Tibial nerve (tissue), 4 donors: ENCODE measurements at regions not wholly inside any gene's neighbourhood (a gene's known extent, or its start where the extent isn't known, plus 50 kb on each side); places are given as distances from the start of the nearest gene placed in this dataset.

Experiments
- DNase-seq, 2 donors: peaks; one replicate each; pipeline ENCODE4 v3.0.0-alpha.2; 2019; ENCODE audit warnings: low spot score in 2 of 2
- H3K27ac ChIP-seq, 4 donors: fragments of 200-600 bp; sonication (generic) in 3 of 4; one replicate each; pipeline ENCODE4 v1.5.1; 2017 to 2019; ENCODE audit warnings: mild to moderate bottlenecking in 1 of 4
- H3K27me3 ChIP-seq, 2 donors: fragments of 200-600 bp; sonication (generic) in 1 of 2; one replicate each; pipeline versions ENCODE4 v1.5.1 to v1.6.0; 2017 to 2019
- H3K36me3 ChIP-seq, 3 donors: fragments of 200-600 bp; sonication (generic); one replicate each; pipeline ENCODE4 v1.5.1; 2018 to 2019
- H3K4me1 ChIP-seq, 4 donors: fragments of 200-600 bp; sonication (generic) in 3 of 4; one replicate each; pipeline ENCODE4 v1.5.1; 2017 to 2019
- H3K4me3 ChIP-seq, 4 donors: fragments of 200-600 bp; sonication (generic) in 3 of 4; one replicate each; pipeline ENCODE4 v1.5.1; 2017 to 2019; ENCODE audit warnings: mild to moderate bottlenecking in 1 of 4, moderate library complexity in 1 of 4
- H3K9me3 ChIP-seq, 4 donors: fragments of 200-600 bp; sonication (generic) in 3 of 4; one replicate each; pipeline ENCODE4 v1.5.1; 2017 to 2019
- CTCF ChIP-seq, 5 experiments: fragments of 200-600 bp in 3 of 5; fragments of 450-650 bp in 2 of 5; sonication (generic) in 3 of 5; IDR thresholded peaks; one replicate each; pipeline ENCODE4 v1.5.1; 2016 to 2019; ENCODE audit warnings: antibody characterized with exemption in 5 of 5, mild to moderate bottlenecking in 3 of 5, moderate library complexity in 2 of 5
- EP300 ChIP-seq, 2 donors: sonication (generic); formaldehyde crosslinking; IDR thresholded peaks; one replicate each; pipeline ENCODE4 v1.6.1; 2017; ENCODE audit warnings: antibody characterized with exemption in 2 of 2, mild to moderate bottlenecking in 1 of 2
- POLR2A ChIP-seq, 2 donors: fragments of 450-650 bp; IDR thresholded peaks; one replicate each; pipeline ENCODE4 v1.6.1; 2017; ENCODE audit warnings: antibody characterized with exemption in 2 of 2, mild to moderate bottlenecking in 2 of 2, moderate library complexity in 2 of 2
- WGBS, 2 donors: methylation state at CpG; one replicate each; pipeline ENCODE4 v1.1.5; 2018; 5-methylcytosine and 5-hydroxymethylcytosine counted together

GRCh38 chr13:82615043-82615442 lies 1267.2 kb downstream of the SLITRK1 start:
- H3K27me3 ChIP-seq, result no peaks in the 10 kb centered on the region
- 55 to 61% methylated on average over 1 of the region's 1 CpG for WGBS, 2 donors
- H3K27ac ChIP-seq, result no peak overlapping the region
- H3K4me3 ChIP-seq, result no peak overlapping the region
- H3K36me3 ChIP-seq, result no peaks in the 10 kb centered on the region
- TF ChIP-seq CTCF (IDR thresholded peaks at IDR 0.05) (no peak), EP300 (IDR thresholded peaks at IDR 0.05) (no peak), POLR2A (IDR thresholded peaks at IDR 0.05) (no peak)
- no peak for DNase-seq
- no peaks in the 10 kb centered on the region for H3K9me3 ChIP-seq
- H3K4me1 ChIP-seq, result no peaks in the 10 kb centered on the region

GRCh38 chr13:82614086-82614485 lies 1268.2 kb downstream of the SLITRK1 start:
- Histone ChIP-seq H3K27ac (no peak overlapping the region), H3K9me3 (no peaks in the 10 kb centered on the region), H3K36me3 (no peaks in the 10 kb centered on the region), H3K27me3 (no peaks in the 10 kb centered on the region), H3K4me1 (no peaks in the 10 kb centered on the region), H3K4me3 (no peak overlapping the region)
- WGBS, 2 donors, result 80 to 92% methylated on average over 2 of the region's 2 CpGs
- no peak for TF ChIP-seq CTCF (IDR thresholded peaks at IDR 0.05)
- no peak for TF ChIP-seq EP300 (IDR thresholded peaks at IDR 0.05)
- no peak for TF ChIP-seq POLR2A (IDR thresholded peaks at IDR 0.05)
- DNase-seq, result no peak

- Histone ChIP-seq H3K4me3 (no peak overlapping the region), H3K36me3 (no peaks in the 10 kb centered on the region), H3K9me3 (peaks cover 0 to 33% (median 3%) of the 10 kb centered on the region in 4 donors), H3K4me1 (no peaks in the 10 kb centered on the region), H3K27me3 (no peaks in the 10 kb centered on the region), H3K27ac (no peak overlapping the region)
- no peak for DNase-seq
- TF ChIP-seq CTCF (IDR thresholded peaks at IDR 0.05) (no peak), POLR2A (IDR thresholded peaks at IDR 0.05) (no peak), EP300 (IDR thresholded peaks at IDR 0.05) (no peak)
- WGBS, 2 donors, result 92 to 97% methylated on average over 1 of the region's 1 CpG
These were observed 1276.3 kb downstream of the SLITRK1 start for GRCh38 chr13:82606008-82606407.

GRCh38 chr13:82597747-82598146 lies 1284.5 kb downstream of the SLITRK1 start:
- Histone ChIP-seq H3K36me3 (no peaks in the 10 kb centered on the region), H3K4me3 (no peak overlapping the region), H3K27ac (no peak overlapping the region), H3K27me3 (no peaks in the 10 kb centered on the region), H3K4me1 (no peaks in the 10 kb centered on the region), H3K9me3 (peaks cover 0 to 20% (median 0%) of the 10 kb centered on the region in 4 donors)
- TF ChIP-seq EP300 (IDR thresholded peaks at IDR 0.05) (no peak), POLR2A (IDR thresholded peaks at IDR 0.05) (no peak), CTCF (IDR thresholded peaks at IDR 0.05) (no peak)
- WGBS, 2 donors, result 51 to 57% methylated on average over 6 of the region's 6 CpGs
- no peak for DNase-seq

GRCh38 chr13:82593239-82593638 lies 1289.0 kb downstream of the SLITRK1 start:
- Histone ChIP-seq H3K4me3 (no peak overlapping the region), H3K4me1 (no peaks in the 10 kb centered on the region), H3K27me3 (no peaks in the 10 kb centered on the region), H3K27ac (no peak overlapping the region), H3K36me3 (no peaks in the 10 kb centered on the region), H3K9me3 (peaks cover 0 to 32% (median 0%) of the 10 kb centered on the region in 4 donors)
- TF ChIP-seq CTCF (IDR thresholded peaks at IDR 0.05) (no peak), EP300 (IDR thresholded peaks at IDR 0.05) (no peak), POLR2A (IDR thresholded peaks at IDR 0.05) (no peak)
- DNase-seq, result no peak
- 91 to 92% methylated on average over 1 of the region's 1 CpG for WGBS, 2 donors
